Upper lobe of right lung (tissue), 1 donor: ENCODE measurements at regions not wholly inside any gene's neighbourhood (a gene's known extent, or its start where the extent isn't known, plus 50 kb on each side); places are given as distances from the start of the nearest gene placed in this dataset.

Experiments used
- ATAC-seq: fragments of 200-7000 bp; cut with Tn5 transposase; one replicate; pipeline ENCODE4 v1.9.1; 2020; ENCODE audit warnings: mild to moderate bottlenecking, moderate library complexity
- DNase-seq: peaks from one replicate; pipeline ENCODE4 v3.0.0-alpha.2; 2020
- H3K27ac ChIP-seq: fragments of 200-600 bp; one replicate; pipeline ENCODE4 v1.8.0; 2022
- H3K27me3 ChIP-seq: fragments of 200-600 bp; one replicate; pipeline ENCODE4 v1.8.0; 2022; ENCODE audit warnings: mild to moderate bottlenecking
- H3K36me3 ChIP-seq: fragments of 200-600 bp; one replicate; pipeline ENCODE4 v1.8.0; 2022
- H3K4me1 ChIP-seq: fragments of 200-600 bp; one replicate; pipeline ENCODE4 v1.8.0; 2022
- H3K4me3 ChIP-seq: fragments of 200-600 bp; one replicate; pipeline ENCODE4 v1.8.0; 2022; ENCODE audit warnings: mild to moderate bottlenecking
- H3K9me3 ChIP-seq: fragments of 200-600 bp; one replicate; pipeline ENCODE4 v1.8.0; 2022
- intact Hi-C: fragments of 100-400 bp; cut with DNase I; formaldehyde crosslinking; loops from one replicate; pipeline ENCODE4 v1.11.0; 2022
- TF ChIP-seq, protein P1 (sequence below): fragments of 200-600 bp; IDR thresholded peaks from one replicate; pipeline ENCODE4 v1.8.0; 2022; ENCODE audit warnings: antibody characterized with exemption
- donor health status: DM: no; HTN: yes; CAD: no; lungs with severe emphysema.

DNA sequence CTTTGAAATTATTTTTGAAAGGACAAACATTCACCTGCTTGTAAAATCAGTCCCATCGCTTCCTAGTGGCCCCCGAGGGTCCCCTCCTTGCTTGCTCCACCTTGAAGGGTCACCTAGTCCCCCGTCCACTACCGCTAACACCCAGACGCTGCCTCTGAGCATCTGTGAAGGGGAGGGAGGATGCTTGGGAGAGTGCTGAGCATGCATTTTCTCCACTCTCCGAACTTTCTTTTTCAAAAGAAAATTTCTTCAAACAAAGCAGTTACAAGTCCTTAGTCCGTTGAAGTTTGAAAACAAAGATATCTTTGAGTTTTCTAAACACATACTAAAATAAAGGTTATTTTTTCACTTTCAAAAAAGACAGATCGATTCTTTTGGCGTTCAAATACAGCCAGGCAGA, 224.3 kb upstream of the ARID1B start:
- Histone ChIP-seq H3K27ac (no peak overlapping the region), H3K4me1 (no peaks in the 10 kb centered on the region), H3K9me3 (no peaks in the 10 kb centered on the region), H3K4me3 (no peak overlapping the region), H3K36me3 (no peaks in the 10 kb centered on the region), H3K27me3 (no peaks in the 10 kb centered on the region)
- TF ChIP-seq, protein P1, sequence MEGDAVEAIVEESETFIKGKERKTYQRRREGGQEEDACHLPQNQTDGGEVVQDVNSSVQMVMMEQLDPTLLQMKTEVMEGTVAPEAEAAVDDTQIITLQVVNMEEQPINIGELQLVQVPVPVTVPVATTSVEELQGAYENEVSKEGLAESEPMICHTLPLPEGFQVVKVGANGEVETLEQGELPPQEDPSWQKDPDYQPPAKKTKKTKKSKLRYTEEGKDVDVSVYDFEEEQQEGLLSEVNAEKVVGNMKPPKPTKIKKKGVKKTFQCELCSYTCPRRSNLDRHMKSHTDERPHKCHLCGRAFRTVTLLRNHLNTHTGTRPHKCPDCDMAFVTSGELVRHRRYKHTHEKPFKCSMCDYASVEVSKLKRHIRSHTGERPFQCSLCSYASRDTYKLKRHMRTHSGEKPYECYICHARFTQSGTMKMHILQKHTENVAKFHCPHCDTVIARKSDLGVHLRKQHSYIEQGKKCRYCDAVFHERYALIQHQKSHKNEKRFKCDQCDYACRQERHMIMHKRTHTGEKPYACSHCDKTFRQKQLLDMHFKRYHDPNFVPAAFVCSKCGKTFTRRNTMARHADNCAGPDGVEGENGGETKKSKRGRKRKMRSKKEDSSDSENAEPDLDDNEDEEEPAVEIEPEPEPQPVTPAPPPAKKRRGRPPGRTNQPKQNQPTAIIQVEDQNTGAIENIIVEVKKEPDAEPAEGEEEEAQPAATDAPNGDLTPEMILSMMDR = no peak
- ATAC-seq = no peak
- DNase-seq = no peak
- intact Hi-C loops = no loop called here

GRCh38 chr6:156550949-156551348, 226.2 kb upstream of the ARID1B start:
- no peaks in the 10 kb centered on the region for H3K4me1 ChIP-seq
- intact Hi-C loops = no loop called here
- no peak overlapping the region for H3K4me3 ChIP-seq
- no peaks in the 10 kb centered on the region for H3K36me3 ChIP-seq
- no peak for DNase-seq
- H3K27me3 ChIP-seq = no peaks in the 10 kb centered on the region
- H3K27ac ChIP-seq = no peak overlapping the region
- TF ChIP-seq, protein P1 = no peak
- H3K9me3 ChIP-seq = no peaks in the 10 kb centered on the region
- ATAC-seq = no peak

- DNase-seq = no peak
- TF ChIP-seq, protein P1 = no peak
- Histone ChIP-seq H3K9me3 (no peaks in the 10 kb centered on the region), H3K36me3 (no peaks in the 10 kb centered on the region), H3K27me3 (no peaks in the 10 kb centered on the region), H3K4me3 (no peak overlapping the region), H3K4me1 (no peaks in the 10 kb centered on the region), H3K27ac (no peak overlapping the region)
- ATAC-seq = no peak
- intact Hi-C loops = no loop called here
Measured at GRCh38 chr6:156545931-156546330, 231.2 kb upstream of the ARID1B start.

GRCh38 chr6:156545021-156545420, 232.2 kb upstream of the ARID1B start:
- Histone ChIP-seq H3K4me1 (no peaks in the 10 kb centered on the region), H3K4me3 (no peak overlapping the region), H3K27me3 (no peaks in the 10 kb centered on the region), H3K9me3 (no peaks in the 10 kb centered on the region), H3K27ac (no peak overlapping the region), H3K36me3 (no peaks in the 10 kb centered on the region)
- TF ChIP-seq, protein P1 = no peak
- intact Hi-C loops = no loop called here
- DNase-seq = no peak
- ATAC-seq = no peak

- TF ChIP-seq, protein P1 = no peak
- ATAC-seq (no peak), DNase-seq (no peak)
- H3K4me3 ChIP-seq = no peak overlapping the region
- no peaks in the 10 kb centered on the region for H3K4me1 ChIP-seq
- no peaks in the 10 kb centered on the region for H3K9me3 ChIP-seq
- H3K36me3 ChIP-seq = no peaks in the 10 kb centered on the region
- no peak overlapping the region for H3K27ac ChIP-seq
- intact Hi-C loops = no loop called here
- H3K27me3 ChIP-seq = no peaks in the 10 kb centered on the region
Measured at GRCh38 chr6:156544046-156544445, 233.1 kb upstream of the ARID1B start.

DNA sequence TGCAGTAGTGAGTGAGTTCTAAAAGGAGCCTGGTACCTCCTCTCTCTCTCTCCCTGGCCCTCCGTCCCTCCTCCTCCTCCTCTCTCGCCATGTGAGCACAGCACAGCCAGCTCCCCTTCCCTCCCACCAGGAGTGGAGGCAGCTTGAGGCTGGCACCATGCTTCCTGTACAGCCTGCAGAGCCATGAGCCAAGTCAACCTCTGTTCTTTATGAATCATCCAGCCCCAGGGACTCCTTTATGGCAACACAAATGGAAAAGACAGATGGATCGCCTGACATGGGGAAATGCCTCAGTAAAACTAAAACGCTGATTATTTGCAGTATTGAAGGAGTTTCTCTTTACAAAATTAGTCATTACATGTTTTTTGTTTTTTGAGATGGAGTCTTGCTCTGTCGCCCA, 233.7 kb upstream of the ARID1B start:
- intact Hi-C loops = no loop called here
- no peaks in the 10 kb centered on the region for H3K36me3 ChIP-seq
- H3K27me3 ChIP-seq = no peaks in the 10 kb centered on the region
- no peak for DNase-seq
- H3K4me1 ChIP-seq = no peaks in the 10 kb centered on the region
- no peaks in the 10 kb centered on the region for H3K9me3 ChIP-seq
- ATAC-seq = no peak
- H3K27ac ChIP-seq = no peak overlapping the region
- H3K4me3 ChIP-seq = no peak overlapping the region
- TF ChIP-seq, protein P1 = no peak
